Lower leg skin (tissue), 3 donors: ENCODE measurements at regions not wholly inside any gene's neighbourhood (a gene's known extent, or its start where the extent isn't known, plus 50 kb on each side); places are given as distances from the start of the nearest gene placed in this dataset.

Source experiments
- POLR2A ChIP-seq, 2 donors: fragments of 450-650 bp; IDR thresholded peaks; one replicate each; pipeline ENCODE4 v1.6.1; 2016 to 2017; ENCODE audit warnings: antibody characterized with exemption in 2 of 2, mild to moderate bottlenecking in 1 of 2, moderate library complexity in 1 of 2
- TF ChIP-seq, protein P1 (sequence below), 3 donors: fragments of 450-650 bp; IDR thresholded peaks; one replicate each; pipeline ENCODE4 v1.5.1; 2016; ENCODE audit warnings: antibody characterized with exemption in 3 of 3, mild to moderate bottlenecking in 3 of 3, moderate library complexity in 2 of 3

DNA sequence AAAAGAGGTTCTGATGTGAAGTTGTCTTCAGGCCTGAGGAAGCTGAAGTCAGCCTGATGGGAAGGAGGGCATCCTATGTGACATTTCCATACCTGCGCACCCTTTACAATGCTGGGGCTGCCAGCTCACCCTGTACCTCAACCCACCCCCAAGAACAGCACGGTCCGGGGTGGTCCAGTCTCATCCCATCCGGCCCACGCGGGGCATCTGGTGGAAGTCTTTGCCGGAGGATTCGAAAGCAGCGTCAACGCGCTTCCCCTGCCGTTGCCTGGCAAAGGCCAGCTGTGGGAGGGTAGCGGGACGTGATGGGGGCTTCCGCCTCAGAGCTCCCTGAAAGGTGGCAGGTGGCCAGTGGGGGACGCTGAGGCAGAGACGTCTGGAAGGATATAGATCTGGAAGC, 113.6 kb upstream of the ANKRD30BL start:
- TF ChIP-seq, protein P1, sequence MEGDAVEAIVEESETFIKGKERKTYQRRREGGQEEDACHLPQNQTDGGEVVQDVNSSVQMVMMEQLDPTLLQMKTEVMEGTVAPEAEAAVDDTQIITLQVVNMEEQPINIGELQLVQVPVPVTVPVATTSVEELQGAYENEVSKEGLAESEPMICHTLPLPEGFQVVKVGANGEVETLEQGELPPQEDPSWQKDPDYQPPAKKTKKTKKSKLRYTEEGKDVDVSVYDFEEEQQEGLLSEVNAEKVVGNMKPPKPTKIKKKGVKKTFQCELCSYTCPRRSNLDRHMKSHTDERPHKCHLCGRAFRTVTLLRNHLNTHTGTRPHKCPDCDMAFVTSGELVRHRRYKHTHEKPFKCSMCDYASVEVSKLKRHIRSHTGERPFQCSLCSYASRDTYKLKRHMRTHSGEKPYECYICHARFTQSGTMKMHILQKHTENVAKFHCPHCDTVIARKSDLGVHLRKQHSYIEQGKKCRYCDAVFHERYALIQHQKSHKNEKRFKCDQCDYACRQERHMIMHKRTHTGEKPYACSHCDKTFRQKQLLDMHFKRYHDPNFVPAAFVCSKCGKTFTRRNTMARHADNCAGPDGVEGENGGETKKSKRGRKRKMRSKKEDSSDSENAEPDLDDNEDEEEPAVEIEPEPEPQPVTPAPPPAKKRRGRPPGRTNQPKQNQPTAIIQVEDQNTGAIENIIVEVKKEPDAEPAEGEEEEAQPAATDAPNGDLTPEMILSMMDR (IDR thresholded peaks at IDR 0.05): no peak
- no peak for TF ChIP-seq POLR2A (IDR thresholded peaks at IDR 0.05)
